HG02759 (cell line): ENCODE measurements at regions not wholly inside any gene's neighbourhood (a gene's known extent, or its start where the extent isn't known, plus 50 kb on each side); places are given as distances from the start of the nearest gene placed in this dataset.
"Not testable (repeated sequence)": the region's sequence is repeated elsewhere in the genome, so short reads cannot be mapped to it uniquely, and the experiment has no call there.

Experiments
- ATAC-seq: cut with Tn5 transposase; IDR thresholded peaks from one replicate; pipeline ENCODE4 v1.9.1; 2021; ENCODE audit warnings: mild to moderate bottlenecking, moderate library complexity; ENCODE audit not compliant: unreplicated experiment

DNA sequence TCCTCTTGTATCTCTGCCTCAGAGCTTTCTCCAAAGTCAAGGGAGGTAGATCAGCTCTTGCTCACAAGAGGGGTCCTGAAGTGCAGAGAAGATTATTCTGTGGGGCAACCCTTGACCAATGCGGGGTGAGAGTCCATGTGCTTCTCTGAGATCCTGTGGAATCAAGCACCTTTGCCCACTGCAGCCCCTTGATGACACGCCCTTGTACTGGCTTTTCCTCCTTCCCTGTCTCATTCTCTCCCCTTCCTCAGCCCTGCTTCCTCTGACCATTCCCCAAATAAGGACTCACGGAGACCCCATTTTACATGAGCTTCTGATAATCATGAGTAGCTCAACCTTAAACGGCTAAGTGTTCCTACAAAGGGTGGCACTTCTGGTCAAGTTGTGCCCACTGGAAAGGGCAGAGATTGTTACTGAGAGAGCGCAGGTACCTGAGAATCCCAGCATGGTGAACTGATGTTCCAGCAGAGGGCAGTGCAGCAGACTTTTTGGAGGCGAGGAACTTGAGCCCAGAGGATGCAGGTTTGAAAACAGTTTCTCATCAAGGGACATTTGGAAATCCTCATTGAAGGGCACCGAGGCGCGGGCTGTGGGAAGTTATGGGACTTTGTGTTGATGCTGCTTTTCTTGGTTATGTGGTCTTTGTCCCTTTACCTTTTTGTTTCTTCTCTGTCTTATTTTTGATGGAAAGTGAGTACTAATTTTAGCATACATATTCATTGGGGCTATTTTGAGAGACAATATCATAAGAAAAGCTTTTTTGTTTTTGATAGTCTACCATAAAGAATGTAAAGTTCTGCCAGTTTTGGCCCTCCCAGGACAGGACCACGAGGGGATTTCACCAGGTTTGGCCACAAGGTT, 201.3 kb downstream of the RBM46 start:
- peak; percentile 60 for ATAC-seq

DNA sequence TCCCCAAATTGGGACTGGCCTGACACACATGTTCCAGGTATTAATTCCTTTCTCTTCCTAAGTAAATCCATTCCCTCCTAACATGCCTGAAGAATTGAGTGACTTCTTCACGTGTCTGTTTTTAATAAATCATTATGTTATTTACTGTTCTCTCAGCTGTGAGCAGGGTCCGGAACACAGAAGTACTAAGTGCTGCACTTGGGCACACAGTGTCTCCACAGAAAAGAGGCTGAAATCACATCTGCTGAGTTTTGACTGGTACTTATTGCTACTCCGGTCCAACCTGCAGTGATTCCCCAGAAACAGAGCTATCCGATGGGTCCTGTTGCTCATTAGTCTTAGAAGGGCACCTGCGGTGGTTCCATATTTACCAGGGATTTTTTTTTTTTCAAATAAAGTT, 202.6 kb downstream of the RBM46 start:
- no peak for ATAC-seq

DNA sequence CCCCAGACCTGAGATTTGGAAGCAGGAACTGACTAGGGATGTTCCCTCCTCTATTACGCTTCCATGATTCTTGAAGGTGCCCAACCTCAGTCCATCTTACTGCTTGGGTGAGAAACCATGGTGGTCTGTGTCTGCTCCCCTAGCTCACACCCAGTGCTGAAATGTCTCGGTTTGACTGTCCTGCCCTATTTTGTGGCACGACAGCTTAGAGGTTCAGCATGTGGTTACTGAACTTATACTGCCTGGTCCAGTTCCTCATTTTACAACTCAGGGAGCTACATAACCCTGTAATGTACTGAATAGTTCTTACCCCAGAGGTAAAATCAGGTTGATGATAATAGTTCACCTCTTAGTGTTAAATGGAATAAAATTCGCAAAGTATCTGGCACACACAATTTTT, 203.1 kb downstream of the RBM46 start:
- peak; percentile 96 for ATAC-seq

DNA sequence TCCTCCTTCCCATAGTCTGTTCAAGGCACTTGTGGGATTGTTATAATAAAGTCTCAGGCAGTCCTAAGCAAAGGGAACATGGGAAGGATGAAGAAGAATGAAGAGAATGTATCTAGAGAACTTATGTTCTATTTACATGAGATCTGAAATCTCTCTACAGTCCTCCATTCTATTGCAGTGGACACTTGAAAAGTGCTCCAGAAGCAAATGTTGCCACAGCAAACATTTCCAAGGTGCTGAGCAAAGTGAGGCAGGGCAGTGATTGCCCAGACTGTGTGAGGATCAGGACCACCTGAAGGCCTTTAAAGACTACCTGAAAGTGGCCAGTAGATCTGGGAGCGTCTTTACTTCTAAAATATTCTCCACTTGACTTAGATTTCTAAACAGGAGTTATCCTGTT, 203.5 kb downstream of the RBM46 start:
- ATAC-seq: no peak

DNA sequence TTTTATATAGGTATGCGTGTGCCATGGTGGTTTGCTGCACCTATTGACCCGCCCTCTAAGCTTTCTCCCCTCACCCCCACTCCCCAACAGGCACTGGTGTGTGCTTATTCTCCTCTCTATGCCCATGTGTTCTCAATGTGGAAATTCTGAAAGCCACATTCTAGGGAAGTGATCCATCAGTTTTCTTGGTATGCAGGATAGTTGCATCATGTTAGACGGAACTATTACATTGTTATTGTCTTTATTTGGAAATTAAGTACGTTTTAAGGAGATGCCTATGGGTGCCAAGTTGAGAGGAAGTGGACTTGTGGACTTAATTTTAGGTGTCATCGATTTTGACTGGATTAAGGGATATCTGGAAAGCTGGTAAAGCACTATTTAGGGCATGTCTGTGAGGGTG, 204.6 kb downstream of the RBM46 start:
- ATAC-seq: no peak

DNA sequence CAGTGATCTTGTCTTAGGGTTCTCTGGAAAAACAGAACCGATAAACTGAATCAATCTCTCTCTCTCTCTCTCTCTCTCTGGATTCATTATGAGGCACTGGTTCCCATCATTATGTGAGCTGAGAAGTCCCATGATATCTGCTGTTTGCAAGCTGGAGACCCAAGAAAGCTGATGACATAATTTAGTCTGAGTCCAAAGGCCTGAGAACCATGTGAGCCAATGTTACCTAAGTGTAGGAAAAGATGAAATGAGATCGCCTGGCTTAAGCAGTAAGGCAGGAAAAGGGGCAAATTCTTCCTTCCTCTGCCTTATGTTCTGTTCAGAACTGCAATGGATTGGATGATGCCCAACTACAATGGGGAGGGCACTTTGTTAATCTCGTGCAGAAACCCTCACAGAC, 207.4 kb downstream of the RBM46 start:
- ATAC-seq: no peak

DNA sequence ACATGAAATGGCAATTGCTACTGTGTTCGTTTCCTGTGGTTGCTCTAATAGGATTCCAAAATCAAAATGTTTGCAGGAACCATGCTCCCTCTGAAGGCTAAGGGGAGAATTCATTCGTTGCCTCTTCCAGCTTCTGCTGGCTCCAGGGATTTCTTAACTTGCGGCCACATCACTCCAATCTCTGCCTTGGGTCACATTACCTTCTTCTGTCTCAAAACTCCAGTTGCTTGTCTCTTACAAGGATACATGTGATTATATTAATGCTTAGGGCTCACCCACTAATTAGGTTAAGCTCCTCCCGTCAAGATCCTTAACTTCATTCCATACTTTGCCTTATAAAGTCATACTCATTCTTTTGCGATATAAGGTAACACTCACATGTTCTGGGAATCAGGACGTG, 208.4 kb downstream of the RBM46 start:
- no peak for ATAC-seq

DNA sequence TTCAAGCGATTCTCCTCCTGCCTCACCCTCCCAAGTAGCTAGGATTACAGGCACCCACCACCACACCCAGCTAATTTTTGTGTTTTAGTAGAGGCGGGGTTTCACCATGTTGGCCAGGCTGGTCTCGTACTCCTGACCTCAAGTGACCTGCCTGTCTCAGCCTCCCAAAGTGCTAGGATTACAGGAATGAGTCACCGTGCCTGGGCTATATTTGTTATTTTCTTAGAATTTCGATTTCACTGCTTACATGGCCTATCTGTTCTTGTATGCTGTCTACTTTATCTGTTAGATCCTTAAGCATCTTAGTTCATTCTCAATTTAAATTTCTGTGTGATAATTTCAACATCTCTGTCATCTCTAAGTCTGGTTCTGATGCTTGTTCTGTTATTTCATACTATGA, 210.6 kb upstream of the NPY2R start:
- ATAC-seq: not testable (repeated sequence)

DNA sequence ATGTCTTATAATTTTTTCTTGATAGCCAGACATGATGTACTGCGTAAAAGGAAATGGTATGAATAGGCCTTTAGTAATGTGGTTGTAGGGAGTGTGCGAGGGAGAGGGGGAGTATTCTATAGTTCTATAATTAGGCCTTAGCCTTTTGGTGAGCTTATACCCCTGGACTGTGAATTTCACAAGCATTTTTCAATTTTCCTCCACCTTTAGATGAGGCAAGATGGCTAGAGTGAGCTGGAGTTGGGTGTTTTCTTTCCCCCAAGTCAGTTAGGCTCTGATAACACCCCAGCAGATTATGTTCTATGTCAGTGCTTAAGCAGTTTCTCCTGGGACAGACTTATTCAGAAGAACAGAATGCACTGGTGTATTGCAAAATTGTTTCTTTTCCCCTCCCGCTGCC, 210.2 kb upstream of the NPY2R start:
- no peak for ATAC-seq

DNA sequence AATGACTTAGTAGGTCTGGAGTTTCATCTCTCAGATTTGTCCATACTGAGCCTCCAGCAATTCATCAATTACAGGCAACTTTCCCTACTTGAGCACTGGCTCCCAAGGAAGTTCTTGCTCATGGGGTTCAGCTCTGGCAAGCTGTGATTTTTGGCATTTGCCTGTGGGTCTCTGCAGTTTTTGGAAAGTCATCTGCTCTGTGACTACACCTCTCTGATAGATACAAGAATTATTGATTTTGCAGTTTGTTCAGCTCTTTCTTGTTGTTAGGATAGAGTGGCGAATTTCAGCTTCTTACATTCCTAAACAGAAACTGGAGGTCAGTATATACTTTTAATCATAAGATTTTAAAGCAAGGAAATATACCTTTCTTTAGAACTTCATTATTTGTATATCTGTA, 209.7 kb upstream of the NPY2R start:
- no peak for ATAC-seq

DNA sequence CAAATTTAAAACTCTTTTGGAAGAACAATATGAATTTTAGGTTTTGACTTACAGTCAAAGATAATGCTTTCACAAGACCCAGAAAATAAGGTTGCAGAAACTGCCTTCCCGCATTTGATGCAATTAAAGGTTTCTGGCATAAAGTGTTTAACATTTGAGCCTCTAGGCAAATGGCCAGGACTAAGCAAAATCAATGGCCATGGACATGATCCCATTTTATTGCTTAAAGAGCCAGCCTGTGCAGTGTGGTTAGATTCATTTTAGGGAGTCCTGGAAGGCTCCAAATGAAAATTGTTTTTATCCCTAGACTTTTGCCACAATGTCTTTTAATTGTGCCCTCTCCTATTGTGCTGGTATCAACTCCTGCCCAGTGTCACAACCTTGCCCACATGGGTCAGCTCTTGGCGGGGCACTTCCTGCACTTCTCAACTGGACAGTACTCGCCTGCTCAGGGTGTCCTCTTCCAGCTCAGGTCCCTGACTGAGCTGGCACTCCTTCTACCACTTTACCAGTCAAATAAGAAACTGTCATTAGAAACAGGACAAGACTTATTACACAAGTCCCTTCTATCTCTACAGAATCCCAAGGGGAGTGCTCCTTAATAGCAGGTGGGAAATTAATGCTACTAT, 208.4 kb upstream of the NPY2R start:
- no peak for ATAC-seq

DNA sequence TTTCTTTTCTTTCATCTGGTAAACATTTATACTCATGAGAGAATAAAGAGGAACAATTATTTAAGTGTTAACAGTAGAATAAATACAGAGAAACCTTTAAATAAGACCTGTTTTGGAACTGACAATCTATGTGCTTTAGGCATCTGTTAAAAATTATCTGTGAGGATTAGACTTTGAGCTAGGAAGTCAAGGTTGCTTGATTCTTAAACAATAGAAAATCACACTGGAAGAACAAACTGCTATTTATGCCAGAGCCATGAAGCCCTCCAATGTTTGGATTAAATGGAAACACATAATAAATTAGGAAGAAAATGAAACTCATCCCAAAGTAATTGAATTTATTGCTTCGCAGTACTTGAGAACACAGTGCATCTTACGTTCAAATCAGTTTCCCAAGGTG, 207.2 kb upstream of the NPY2R start:
- ATAC-seq: no peak

DNA sequence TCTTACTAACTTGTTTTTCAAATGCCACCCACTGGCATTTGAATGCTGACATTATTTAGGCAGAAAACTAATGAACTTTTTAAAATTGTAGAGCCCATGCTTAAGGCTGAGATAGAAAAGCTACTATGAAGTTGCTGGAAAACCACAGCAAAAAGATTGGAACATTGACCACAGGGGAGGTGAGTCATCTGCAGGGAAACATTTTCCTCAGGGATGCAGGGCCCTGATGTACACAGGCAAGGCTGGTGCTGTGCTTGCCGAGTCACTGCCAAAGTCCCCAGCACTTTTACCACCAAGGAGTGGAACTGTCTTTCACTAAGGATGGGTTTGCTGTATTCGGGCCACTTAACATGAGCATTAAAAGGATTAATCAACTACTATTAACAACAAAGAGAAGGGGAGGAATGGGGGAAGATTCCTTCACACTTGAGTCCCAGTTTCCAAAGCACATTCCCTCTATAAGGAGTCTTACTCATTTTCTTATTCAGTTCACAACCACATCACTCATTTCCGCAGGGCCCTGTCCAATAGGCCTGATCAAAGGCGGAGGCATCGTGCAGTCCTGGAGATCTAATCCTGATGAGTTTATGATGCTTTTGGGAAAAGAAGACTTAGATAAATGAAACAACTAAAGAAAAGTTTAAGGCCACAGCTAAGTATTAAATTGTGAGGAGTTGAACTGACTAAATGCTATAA, 202.9 kb upstream of the NPY2R start:
- no peak for ATAC-seq

DNA sequence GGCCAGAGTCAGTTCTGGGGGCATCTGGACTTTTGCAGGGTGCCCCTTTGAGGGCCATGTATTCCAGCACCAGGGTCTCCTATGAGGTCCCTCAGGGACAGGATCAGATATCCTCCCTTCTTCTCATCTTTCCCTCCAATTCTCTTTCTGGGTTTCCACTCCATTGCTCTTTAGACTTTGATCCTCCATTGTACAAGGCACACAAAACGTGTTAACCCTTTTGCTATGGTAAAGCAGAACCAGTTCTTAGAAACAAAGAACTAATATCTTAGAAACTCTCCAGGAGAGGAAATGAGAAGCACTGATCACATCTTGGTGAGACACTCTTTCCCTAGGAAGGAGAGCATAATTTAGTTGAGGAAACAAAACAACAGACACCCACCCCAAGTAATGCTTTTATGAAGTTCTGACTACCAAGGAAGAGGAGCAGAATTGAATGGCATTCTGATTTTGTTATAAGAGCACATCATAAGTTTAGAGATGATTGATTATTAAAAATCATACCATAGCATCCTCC, 200.7 kb upstream of the NPY2R start:
- no peak for ATAC-seq

DNA sequence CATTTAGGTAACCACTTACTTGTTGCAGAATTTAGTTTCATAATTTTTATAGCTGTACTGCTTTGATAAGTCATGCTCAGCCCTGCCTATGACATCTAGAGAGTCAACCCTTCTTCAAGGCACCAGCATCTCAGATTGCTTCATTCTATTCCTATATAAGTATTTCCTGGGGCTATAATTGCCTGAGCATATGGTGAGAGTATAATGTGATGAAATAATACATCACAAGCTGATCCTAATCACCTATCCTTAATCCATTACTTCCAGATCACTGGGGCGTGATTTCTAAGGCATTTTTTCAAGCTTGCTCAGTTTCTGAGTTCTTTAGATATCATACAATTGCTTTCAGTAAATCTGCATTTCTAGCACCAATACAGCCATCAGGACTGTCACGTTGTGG, 200.0 kb upstream of the NPY2R start:
- no peak for ATAC-seq

DNA sequence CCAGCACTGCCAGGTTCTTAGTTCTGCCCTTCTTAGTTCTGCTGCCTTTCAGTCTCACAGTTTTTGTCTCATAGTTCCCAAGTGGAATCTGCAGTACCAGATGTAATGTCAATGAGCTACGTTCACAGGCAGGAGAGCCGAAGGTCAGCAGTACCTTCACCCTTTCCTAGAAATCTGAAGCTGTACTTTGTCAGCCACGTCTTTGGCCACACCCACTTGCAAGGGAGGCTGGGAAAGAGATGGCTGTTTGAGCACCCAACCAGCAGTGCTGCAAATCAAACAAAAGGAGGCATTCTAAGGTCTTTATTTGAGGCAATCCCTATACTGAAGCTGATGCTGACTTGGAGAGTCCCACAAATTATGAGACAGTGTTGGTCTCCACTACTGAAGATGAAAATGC, 199.1 kb upstream of the NPY2R start:
- no peak for ATAC-seq

DNA sequence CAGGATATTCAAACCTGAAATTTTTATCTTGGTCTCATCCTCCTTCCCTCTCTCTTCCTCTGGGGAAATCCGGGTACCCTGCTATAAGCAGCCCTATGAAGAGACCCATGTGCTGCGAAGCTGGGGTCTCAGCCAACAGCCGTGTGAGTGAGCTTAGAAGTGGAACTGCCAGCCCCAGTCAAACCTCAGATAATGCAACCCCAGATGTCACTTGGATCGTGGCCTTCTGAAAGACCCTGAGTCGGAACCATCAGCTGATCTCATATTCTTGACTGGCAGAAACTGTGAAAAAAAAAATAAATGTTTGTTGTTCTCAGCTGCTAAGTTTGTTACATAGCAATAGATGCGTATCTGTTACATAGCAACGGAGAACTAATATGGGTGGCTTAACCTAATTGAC, 198.1 kb upstream of the NPY2R start:
- ATAC-seq: no peak

DNA sequence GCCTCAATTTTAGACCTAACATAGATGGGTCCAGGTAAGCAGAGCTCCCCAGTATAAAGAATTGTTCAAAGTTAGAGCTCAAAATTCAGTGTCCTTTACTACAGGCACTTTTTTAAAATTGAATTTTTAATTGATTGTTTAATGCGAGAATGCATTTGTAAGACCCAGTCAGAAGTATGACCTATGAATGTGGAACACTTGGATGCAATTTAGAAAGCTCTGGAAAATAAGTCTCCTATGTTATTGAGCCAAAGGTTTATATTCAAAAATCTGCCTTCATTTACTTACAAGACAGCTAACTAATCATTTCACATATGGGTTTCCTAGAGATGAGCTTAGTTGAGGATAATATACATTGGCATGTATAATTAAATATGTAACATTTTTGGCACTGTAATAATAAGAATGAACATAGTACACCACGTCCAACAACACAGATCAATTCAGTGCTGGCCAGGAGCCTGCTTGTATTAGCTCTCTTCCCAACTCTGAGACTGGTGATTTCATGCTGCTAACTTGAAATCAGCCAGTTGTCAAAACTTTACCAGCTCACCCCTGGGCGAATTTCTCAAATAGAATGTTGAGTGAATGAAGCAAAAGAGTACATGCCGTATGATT, 197.2 kb upstream of the NPY2R start:
- no peak for ATAC-seq

DNA sequence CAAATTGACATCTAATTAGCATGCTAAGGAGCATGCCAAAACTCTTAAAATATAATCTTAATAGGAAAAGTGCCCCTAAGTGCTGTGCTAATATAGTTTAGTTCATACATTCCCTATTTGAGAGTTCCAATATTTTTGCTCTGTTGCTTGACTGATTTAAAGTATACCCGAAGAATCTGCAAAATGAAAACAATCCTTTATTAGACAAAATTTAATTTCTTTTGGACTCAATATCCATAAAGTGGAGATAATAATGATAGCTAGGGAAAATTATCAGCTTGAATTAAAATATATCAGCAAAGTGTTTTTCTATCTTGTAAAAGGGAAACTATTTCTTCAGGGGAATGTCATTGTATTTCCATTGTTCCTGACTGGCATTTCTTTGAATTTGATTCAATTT, 196.0 kb upstream of the NPY2R start:
- ATAC-seq: no peak

DNA sequence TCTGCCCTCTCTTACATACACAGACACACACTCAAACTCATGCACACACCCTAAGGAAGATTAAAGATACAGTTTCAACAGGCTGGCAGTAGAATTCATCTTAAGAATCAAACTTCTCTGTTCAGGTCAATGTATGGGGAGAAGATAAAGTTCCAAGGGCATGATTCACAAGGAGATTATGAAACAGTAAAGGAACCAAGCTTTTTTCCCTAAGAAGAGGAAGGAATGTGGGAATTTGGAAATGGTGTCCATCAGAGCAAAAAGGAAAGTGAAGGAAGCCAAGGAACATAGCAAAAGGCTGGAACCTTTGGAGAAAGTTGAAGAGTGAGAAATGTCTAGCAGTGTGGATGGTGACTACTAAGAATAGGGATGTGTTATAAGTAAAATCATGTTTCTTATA, 191.0 kb upstream of the NPY2R start:
- no peak for ATAC-seq

DNA sequence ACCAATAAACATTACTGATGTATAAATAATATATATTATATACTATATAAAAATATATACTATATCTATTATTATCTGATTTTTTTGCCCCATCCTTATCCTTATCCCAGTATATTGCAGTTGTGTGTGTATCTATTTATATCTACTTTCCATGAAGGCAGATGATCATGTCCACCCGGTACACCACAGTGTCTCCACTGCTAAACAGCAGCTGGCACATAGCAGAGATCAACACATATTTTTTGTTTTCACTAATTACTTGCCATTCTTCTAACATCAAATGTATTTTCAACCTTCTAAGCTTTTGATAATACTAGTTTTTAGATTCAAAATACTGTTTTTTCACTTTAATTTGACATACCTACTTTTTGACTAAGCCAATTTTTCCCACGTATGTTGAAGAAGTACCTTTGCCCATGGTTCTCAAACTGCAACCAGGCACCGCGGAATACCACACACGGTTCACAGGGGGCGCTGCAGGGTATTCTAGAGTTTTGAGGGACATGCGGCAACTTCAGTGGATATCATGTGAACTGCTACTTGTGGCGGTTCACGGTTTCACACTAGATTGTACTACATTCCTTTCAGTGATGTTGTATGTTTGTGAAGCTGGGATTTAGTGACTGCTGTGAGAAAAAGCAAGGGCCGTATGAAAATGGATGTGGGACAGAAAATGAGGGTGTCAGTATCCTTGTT, 182.5 kb upstream of the NPY2R start:
- ATAC-seq: peak; percentile 95
